Amygdala (tissue), 56 donors: ENCODE measurements at regions not wholly inside any gene's neighbourhood (a gene's known extent, or its start where the extent isn't known, plus 50 kb on each side); places are given as distances from the start of the nearest gene placed in this dataset.

Source experiments
- DNase-seq, 56 donors: peaks; one replicate each; lab custom pipeline; 2025; lab: John Stamatoyannopoulos, UW

DNA sequence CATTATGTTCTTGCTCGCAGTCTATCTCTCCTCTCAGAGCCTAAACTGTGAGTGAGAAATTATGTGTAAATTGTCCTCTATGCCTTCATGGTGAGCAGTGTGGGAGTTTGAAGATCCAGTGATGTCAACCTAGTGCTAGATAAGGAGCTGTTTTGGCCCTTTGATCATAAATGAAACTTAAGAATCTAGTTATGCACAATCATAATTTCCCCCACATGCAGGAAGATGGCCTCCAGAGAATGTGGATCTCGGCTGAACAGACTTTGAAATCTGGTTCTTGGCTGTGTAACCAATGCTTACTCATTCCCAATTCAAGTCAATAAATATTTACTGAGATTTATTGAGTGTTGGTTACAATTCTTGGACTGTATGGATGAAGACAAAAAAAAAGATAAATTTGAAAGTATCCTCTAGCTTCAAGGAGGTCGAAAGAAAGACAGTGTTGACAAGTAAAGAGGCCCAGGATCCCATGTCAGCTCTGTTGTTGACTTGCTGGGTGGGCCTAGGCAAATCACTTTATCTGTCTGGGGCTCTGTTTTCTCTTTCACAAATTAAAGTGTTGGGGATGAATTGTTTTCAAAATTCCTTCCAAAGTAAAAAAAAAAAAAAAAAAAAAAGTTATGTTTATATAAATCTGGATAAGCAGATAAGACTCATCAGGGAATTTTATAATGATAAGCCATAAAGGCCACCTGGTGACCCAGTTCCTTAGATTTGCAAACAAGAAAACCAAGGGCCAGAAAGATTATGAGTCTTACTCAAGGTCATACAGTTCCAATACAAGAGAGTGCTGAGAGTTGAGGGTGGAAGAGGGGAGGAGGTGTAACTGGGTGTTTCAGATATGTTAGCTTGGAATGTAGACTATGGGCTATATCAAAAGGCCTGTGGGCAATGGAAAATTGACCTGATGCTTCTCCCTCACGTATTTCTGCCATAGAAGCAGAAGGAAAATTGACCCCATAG is 969.9 kb downstream of the KCNMA1 start:
- no peak for DNase-seq

DNA sequence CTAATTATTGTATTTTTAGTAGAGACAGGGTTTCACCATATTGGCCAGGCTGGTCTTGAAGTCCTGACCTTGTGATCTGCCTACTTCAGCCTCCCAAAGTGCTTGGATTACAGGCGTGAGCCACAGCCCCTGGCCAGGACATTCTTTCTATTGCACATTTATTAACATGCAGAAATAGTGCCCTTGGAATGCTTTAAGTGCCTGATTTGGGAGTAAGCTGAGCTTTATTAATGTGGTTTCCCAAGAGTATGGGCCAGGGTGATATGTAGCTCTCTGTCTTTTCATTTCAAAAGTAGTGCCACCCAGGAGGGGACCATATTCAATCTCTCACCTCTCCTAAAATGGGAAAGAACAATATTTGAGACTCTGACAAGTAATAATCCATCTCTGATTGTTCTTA is 970.7 kb downstream of the KCNMA1 start:
- no peak for DNase-seq

DNA sequence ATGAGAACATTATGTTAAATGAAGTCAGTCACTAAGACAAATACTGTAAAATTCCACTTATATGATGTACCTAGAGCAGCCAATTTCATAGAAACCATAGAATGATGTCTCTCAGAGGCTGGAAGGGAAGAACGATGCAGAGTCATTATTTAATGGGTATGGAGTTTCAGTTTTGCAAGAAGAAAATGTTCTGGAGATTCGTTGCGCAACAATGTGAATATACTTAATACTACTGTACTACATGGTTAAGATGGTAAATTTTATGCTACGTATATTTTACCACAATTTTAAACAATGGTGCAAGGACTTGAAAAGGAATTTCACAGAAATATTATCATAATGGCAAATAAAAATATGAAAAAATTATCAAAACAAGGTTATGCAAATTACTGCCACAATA is 972.6 kb downstream of the KCNMA1 start:
- no peak for DNase-seq

GRCh38 chr10:76657337-76658012 is 980.1 kb downstream of the KCNMA1 start:
- DNase-seq, result no peak

GRCh38 chr10:76651154-76651553 is 986.5 kb downstream of the KCNMA1 start:
- no peak for DNase-seq

- no peak for DNase-seq
These were observed 987.9 kb downstream of the KCNMA1 start for GRCh38 chr10:76649723-76650127.

GRCh38 chr10:76649254-76649653 is 988.4 kb downstream of the KCNMA1 start:
- no peak for DNase-seq

- no peak for DNase-seq
These were observed 990.3 kb downstream of the KCNMA1 start for GRCh38 chr10:76647301-76647700.

DNA sequence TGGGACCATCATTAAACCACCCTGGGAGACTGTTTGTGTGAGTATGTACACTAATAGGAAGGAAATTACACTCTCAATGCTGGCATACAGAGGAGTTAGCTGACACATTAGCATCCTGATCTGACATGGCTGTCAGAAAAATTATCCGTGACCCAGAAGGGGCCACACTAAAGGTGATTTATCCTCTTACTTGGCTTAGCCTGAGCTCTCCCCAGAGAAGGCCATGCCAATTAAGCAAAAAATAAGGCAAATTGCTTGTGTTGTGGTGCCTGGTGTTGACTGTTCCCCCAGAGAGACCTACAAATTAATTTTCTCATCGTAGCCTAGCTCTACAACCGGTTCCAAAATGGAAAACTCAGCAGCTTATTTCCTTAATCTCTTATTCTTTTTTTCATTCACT is 992.3 kb downstream of the KCNMA1 start:
- no peak for DNase-seq

- DNase-seq, result no peak
These were observed 993.1 kb downstream of the KCNMA1 start for GRCh38 chr10:76644476-76644875.

GRCh38 chr10:76643511-76643911 is 994.1 kb downstream of the KCNMA1 start:
- DNase-seq, result peak in 1 of 56 donors; percentile 1

DNA sequence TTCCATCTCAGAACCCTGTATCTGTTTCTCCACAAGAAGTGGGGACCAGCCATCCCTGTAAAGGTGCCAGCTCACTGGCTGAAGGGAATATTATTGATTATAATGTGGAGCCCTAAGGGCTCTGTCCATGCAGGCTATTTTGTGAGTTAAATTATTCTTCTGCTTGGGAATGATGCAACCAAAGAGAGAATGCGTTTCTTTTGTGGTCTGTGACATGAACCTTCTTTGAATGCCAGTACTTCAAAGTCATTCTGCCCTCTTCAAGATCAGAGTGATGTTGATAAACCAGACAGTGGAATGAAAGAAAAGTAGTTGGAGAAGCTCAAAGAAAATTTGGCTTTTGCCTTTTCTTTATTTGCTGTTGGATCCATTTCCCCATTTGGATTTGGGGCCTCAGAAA is 995.2 kb downstream of the KCNMA1 start:
- no peak for DNase-seq

- no peak for DNase-seq
These were observed 996.4 kb downstream of the KCNMA1 start for GRCh38 chr10:76641215-76641614.

DNA sequence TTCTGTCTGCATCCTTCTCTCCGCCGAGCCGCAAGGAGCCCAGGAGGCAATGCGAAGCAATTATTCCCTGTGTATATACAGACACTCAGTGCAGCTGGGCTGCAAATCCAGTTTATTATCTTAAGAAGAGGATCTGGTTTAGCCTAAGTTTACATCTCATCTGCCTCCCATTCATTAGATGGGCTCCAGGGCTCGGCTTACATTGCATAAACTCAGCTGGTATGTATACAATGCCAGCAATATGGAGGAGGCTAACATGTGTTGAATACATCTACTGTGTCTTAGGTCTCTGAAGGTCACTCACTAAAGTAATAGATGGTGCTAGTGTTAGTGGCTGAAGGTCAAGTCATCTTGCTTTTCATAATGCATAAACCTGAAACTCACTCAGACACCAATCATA is 996.8 kb downstream of the KCNMA1 start:
- no peak for DNase-seq

- peak in 2 of 56 donors; percentile 2 to 9 for DNase-seq
These were observed 1004.9 kb downstream of the KCNMA1 start for GRCh38 chr10:76632767-76633051.

- peak in 3 of 56 donors; percentile 1 to 4 (median 3) for DNase-seq
These were observed 1005.5 kb downstream of the KCNMA1 start for GRCh38 chr10:76631884-76632766.

DNA sequence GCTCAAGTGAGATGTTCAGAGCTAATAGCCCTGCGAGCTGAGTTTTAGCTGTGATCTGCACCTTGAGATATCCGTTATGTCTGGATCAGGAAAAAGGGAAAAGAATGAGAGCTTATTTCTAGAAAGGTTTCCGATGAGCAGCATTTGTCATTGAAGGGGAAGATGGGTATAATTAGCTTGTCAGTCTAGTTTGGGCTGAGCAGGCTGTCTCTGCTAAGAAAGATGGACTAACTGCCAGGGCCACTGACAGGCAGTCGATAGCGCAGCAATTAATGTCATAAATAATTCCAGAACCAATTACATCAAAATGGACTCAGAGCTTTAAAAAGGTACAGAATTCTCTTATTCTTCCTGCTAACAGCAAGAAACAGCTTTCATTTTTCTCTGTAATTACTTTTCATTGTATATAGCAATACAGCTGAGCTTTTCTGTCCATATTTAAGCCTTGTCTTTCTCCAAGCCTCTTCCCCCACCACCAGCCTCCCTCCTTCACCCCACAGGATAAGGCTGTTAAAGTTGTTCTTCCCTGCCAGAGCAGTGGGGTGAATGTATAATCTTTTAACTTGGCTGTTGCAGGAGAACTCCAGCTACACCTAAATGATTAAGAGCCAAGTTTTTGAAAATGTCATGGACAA is 1006.5 kb downstream of the KCNMA1 start:
- DNase-seq, result no peak

GRCh38 chr10:76628801-76629200 is 1008.8 kb downstream of the KCNMA1 start:
- no peak for DNase-seq

GRCh38 chr10:76626386-76626785 is 1011.2 kb downstream of the KCNMA1 start:
- no peak for DNase-seq

DNA sequence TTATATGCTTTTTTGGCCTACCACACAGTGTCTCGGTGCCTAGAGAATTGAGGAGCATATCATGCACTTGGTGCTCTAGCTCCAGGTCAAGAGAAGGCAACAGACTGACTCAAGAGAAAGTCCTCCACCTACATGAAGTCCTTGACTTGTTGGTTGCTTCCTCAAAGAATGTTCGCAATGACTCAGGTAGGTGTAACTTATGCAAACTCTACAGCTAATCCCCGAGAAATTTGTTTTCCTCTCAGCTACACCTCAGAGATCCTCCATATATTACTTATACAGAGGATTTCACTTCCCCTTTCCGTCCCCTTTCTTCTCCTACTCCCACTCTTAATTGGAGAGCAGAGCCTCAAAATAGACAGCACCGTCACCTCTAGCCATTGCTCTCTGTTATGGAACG is 1013.1 kb downstream of the KCNMA1 start:
- DNase-seq, result no peak
